Right ventricle myocardium inferior (tissue), 1 donor: ENCODE measurements at regions not wholly inside any gene's neighbourhood (a gene's known extent, or its start where the extent isn't known, plus 50 kb on each side); places are given as distances from the start of the nearest gene placed in this dataset.
"Not testable (repeated sequence)": the region's sequence is repeated elsewhere in the genome, so short reads cannot be mapped to it uniquely, and the experiment has no call there.

Experiments
- ATAC-seq: fragments of 200-7000 bp; cut with Tn5 transposase; one replicate; pipeline ENCODE4 v1.9.1; 2020; ENCODE audit warnings: mild to moderate bottlenecking, moderate library complexity
- DNase-seq: peaks from one replicate; pipeline ENCODE4 v3.0.0; 2021; ENCODE audit errors: missing footprints
- intact Hi-C: fragments of 100-400 bp; cut with DNase I; formaldehyde crosslinking; loops from one replicate; pipeline ENCODE4 v1.11.0; 2022
- donor health status: DM: no; HTN: yes; CAD: no; lungs with severe emphysema.

GRCh38 chr4:147286846-147287587 is 193.9 kb upstream of the EDNRA start:
- intact Hi-C loops, result no loop called here
- DNase-seq (no peak), ATAC-seq (no peak)

GRCh38 chr4:147287588-147287890 is 193.4 kb upstream of the EDNRA start:
- intact Hi-C loops, result no loop called here
- DNase-seq (no peak), ATAC-seq (no peak)

GRCh38 chr4:147288512-147288911 is 192.4 kb upstream of the EDNRA start:
- intact Hi-C loops, result no loop called here
- DNase-seq (no peak), ATAC-seq (no peak)

- ATAC-seq (no peak), DNase-seq (no peak)
- intact Hi-C loops, result no loop called here
Observed at GRCh38 chr4:147289181-147289580, 191.7 kb upstream of the EDNRA start.

GRCh38 chr4:147292604-147293313 is 188.1 kb upstream of the EDNRA start:
- ATAC-seq, DNase-seq, intact Hi-C loops: not testable (repeated sequence)

GRCh38 chr4:147293314-147293677 is 187.6 kb upstream of the EDNRA start:
- intact Hi-C loops, ATAC-seq, DNase-seq: not testable (repeated sequence)

GRCh38 chr4:147299205-147299604 is 181.7 kb upstream of the EDNRA start:
- intact Hi-C loops, result no loop called here
- ATAC-seq (no peak), DNase-seq (no peak)

- DNase-seq, result no peak
- ATAC-seq, result no peak
- intact Hi-C loops, result no loop called here
Observed at GRCh38 chr4:147303174-147303872, 177.6 kb upstream of the EDNRA start.

- ATAC-seq (no peak), DNase-seq (no peak)
- intact Hi-C loops, result no loop called here
Observed at GRCh38 chr4:147303873-147304229, 177.0 kb upstream of the EDNRA start.

GRCh38 chr4:147307896-147308674 is 172.8 kb upstream of the EDNRA start:
- intact Hi-C loops, result no loop called here
- no peak for DNase-seq
- ATAC-seq, result no peak

GRCh38 chr4:147309434-147309833 is 171.5 kb upstream of the EDNRA start:
- intact Hi-C loops, result no loop called here
- ATAC-seq (no peak), DNase-seq (no peak)

- DNase-seq (no peak), ATAC-seq (no peak)
- intact Hi-C loops, result no loop called here
Observed at GRCh38 chr4:147310312-147310711, 170.6 kb upstream of the EDNRA start.

- DNase-seq (no peak), ATAC-seq (no peak)
- intact Hi-C loops, result no loop called here
Observed at GRCh38 chr4:147311956-147312355, 168.9 kb upstream of the EDNRA start.

GRCh38 chr4:147312376-147313046 is 168.4 kb upstream of the EDNRA start:
- no peak for ATAC-seq
- intact Hi-C loops, result no loop called here
- no peak for DNase-seq

- intact Hi-C loops, result no loop called here
- ATAC-seq, result no peak
- DNase-seq, result no peak
Observed at GRCh38 chr4:147313108-147313507, 167.8 kb upstream of the EDNRA start.

GRCh38 chr4:147318586-147318985 is 162.3 kb upstream of the EDNRA start:
- no peak for DNase-seq
- no peak for ATAC-seq
- intact Hi-C loops, result no loop called here

GRCh38 chr4:147325571-147325981 is 155.3 kb upstream of the EDNRA start:
- ATAC-seq (no peak), DNase-seq (no peak)
- intact Hi-C loops, result loop anchor here (10.0 kb wide), 1 partner anchor 151 kb away; no protein-coding TSS in a partner anchor

GRCh38 chr4:147326591-147326990 is 154.3 kb upstream of the EDNRA start:
- intact Hi-C loops, result loop anchor here (10.0 kb wide), 1 partner anchor 152 kb away; no protein-coding TSS in a partner anchor
- DNase-seq, result no peak
- peak; percentile 51 for ATAC-seq

GRCh38 chr4:147327322-147327721 is 153.6 kb upstream of the EDNRA start:
- no peak for DNase-seq
- intact Hi-C loops, result loop anchor here (10.0 kb wide), 1 partner anchor 153 kb away; no protein-coding TSS in a partner anchor
- peak; percentile 61 for ATAC-seq
